Islet of Langerhans (tissue), 1 donor: ENCODE measurements at regions not wholly inside any gene's neighbourhood (a gene's known extent, or its start where the extent isn't known, plus 50 kb on each side); places are given as distances from the start of the nearest gene placed in this dataset.

ENCODE experiments used
- FAIRE-seq: peaks from one replicate; lab custom pipeline; 2011; peaks lifted over from hg19 to GRCh38; lab: Jason Lieb, UNC

- FAIRE-seq = no peak
Measured at GRCh38 chr22:22075382-22076163, 93.0 kb upstream of the TOP3B start.

GRCh38 chr22:22074634-22075381 lies 92.2 kb upstream of the TOP3B start:
- FAIRE-seq = no peak

DNA sequence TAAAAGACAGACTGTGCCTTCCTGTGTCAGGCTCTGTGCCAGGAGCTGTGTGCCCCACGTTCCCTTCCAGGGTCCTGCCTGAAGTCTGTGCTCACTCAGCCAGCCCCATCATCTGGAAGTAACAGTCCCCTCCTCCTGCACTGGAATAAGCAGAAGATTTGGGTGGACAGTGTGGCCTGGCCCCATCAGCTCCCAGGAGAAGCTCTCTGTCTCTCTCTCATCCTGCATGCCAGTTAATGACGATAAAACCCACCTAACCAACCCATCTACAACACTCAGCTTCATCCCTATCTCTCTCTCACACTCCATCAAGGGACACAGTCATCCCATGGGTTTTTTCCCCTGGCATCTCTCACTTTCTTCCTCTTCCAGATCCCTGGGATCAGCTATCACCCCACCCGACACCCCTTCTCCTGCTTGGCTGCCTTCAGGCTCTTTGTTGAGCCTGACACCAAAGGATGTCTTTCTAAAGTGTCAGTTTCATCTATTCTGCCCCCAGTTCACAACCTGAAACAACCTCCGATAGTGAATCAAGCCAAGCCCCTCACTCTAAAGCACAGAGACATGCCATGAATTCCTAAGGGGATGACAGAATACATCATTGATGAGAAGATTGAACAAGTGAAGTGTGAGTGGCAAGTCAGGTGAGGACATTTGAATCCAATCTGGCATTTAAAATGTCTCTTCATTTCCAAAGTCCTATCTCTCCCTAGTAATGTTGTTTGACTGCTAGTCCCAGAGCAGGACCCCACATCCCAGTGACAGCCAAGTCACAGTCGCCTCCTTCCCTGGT lies 91.4 kb upstream of the TOP3B start:
- FAIRE-seq = no peak

GRCh38 chr22:22072169-22072836 lies 89.7 kb upstream of the TOP3B start:
- no peak for FAIRE-seq

DNA sequence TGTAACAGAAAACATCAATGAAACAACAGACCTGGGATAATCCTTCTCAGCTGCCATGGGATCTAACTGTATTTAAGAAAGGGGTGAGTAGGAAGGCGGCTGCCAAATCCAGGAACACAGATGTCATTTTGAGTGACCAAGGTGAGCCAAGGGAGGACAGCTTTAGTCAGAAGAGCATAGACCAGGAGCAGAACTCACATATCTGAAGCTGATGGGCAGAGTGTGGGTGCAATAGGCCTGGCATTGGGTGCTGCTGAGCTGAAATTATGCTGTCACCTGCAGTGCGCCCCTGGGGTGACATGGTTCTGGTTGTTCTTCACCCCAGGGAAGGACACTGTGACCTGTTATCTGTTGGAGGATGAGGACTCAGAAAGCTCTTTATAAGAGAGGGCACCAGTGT lies 88.9 kb upstream of the TOP3B start:
- FAIRE-seq = no peak

DNA sequence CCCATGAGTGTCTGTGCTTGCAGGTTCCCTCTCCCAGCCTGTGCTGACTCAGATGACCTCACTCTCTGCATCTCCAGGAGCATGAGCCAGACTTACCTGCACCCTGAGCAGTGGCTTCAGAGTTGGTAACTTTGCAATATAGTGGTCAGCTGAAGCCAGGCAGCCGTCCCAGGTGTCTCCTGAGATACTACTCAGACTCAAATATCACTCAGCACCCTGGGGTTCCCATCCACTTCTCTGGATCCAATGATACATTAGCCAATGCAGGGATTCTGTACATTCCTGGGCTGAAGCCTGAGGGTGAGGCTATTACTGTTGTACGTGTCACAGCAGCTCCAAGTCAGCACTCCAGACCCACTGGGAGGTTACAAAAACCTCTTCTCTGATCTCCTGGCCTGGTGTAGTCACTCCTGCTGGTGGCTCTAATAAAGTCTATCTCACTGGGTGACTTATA lies 87.8 kb upstream of the TOP3B start:
- FAIRE-seq = no peak

DNA sequence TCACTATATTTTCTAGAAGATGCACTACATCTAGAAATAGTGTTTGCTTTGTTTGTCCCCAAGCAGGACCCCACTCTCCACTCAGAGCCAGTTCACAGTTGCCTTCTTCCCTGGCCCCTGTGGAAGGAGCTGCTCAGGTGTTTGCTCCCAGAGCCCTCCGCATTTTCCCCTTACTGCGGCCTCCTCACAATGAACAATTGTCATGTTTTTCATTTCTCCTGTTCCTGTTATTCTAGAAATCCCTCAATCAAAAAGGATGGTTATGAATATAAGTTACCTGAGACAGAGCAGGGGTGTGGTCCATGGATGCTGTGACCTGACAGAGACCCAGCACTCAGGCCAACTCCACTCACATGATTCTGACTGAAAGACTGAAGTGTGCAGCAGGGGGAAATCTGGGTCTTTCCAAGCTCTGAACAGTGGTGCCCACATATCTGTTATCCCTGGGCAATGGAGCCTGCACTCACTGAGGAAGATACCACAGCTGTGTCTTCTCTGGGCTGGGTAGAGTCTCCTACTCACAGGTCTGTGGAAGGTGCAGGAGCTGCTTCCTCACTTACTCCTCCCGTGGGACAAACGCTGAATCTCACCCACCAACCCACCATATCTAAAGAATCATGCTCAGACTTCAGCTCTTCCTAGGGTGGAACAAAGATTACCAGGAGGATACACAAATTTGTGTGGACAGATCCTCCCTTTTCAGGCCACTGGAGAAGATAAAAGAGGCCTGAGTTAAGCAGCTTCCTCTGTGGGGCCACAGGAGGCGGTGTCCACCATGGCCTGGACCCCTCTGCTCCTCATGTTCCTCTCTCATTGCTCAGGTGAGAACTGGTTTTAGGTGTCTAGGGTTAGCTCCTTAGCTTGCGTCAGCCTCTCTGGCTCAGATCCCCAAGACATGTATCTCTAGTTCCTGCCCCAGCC lies 87.1 kb upstream of the TOP3B start:
- FAIRE-seq = no peak

DNA sequence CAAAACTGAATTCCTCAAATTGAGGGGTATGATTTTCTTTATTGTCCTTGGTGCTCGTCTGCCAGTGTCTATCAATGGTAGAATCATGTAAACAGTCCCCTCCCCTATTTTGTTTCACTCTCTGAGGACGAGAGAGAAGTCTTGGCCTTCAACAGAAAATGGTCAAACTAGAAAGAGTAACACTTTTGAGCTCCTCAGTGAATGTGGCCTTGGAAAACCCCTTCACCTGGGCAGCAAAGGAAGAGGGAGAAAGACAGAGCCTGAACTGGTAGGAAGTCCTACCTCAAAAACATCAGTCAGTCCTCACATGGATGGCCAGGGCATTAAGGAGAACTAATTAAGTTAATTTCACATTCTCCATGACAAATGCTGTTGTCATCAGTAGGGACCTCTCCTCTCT lies 86.1 kb upstream of the TOP3B start:
- no peak for FAIRE-seq

- no peak for FAIRE-seq
Measured at GRCh38 chr22:22068025-22068424, 85.4 kb upstream of the TOP3B start.

DNA sequence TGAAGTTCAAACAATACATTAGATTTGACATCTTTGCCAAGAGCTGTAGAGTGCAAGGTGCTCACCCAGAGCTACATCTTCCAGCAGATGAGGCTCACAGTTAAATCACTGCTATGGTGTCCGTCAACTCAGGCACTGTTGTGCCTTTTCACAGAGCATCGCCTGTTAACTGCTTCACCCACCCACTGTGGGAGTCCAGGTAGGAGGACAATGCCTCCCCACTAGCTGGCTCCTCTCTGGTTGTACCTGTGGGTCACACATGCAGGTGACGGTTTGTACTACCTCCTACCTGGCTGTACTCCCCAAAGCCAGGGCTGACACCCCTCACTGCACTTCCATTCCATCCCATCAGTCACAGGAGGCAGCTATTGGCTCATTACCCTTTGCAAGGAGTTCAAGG lies 84.6 kb upstream of the TOP3B start:
- no peak for FAIRE-seq

DNA sequence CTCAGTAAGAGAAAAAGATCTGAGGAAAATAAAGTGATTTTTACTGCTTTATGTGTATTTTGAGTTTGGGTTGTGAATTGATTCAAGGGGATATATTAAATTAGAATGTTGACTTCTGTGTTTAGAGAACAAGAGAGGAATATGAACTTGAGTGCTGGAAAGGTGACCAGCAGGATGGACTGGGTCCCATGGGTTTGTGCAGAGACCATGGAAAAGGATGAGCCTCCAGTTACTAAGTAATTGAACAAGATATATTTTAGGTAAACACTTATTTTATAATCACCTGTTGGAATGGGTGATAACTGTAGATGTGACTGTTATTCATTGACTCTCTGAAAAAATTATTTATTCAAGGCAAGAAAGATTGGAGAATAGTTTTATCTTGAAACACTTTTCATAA lies 82.0 kb upstream of the TOP3B start:
- FAIRE-seq = no peak

GRCh38 chr22:22062306-22062793 lies 79.8 kb upstream of the TOP3B start:
- no peak for FAIRE-seq

- peak; percentile 13 for FAIRE-seq
Measured at GRCh38 chr22:22061085-22062077, 78.8 kb upstream of the TOP3B start.

DNA sequence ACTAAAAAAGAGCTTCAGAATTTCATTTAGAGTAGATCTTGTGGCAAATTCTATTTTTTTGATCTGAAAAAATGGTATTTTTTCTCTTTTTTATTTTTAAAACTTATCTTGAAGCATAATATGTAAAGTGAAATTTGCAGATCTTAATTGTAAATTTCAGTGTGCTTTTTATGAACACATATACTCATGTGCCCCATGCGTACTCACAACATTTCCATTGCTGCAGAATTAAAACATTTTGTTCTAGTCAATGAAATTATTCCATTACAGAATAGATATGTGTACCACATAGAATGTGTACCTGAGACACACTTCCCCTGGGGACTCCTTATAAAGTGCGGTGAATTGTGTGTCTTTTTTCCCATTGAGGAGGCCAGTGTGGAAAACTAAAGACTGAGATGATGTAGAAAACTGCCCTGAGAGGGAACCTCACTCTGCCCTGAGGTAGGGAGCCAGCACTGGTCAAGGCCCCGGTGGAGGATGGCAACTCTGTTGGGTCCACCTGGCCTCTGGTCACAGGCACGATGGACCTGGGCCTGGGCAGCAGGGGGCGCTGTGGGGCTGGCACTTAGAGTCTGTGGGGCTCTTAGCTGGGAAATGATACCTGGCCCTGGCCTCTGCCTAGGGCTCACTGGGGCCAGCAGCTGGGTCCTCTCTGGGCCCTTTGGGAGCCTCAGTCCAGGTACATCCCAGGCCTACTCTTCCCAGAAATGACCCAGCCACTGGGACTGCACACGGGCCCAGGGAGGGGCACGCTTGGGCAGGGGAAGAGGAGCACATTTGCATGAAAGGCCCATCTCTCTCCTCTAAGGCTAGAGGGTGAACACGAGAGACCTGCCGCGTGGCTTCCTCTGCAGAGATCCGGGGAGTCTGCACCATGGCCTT lies 77.9 kb upstream of the TOP3B start:
- no peak for FAIRE-seq

DNA sequence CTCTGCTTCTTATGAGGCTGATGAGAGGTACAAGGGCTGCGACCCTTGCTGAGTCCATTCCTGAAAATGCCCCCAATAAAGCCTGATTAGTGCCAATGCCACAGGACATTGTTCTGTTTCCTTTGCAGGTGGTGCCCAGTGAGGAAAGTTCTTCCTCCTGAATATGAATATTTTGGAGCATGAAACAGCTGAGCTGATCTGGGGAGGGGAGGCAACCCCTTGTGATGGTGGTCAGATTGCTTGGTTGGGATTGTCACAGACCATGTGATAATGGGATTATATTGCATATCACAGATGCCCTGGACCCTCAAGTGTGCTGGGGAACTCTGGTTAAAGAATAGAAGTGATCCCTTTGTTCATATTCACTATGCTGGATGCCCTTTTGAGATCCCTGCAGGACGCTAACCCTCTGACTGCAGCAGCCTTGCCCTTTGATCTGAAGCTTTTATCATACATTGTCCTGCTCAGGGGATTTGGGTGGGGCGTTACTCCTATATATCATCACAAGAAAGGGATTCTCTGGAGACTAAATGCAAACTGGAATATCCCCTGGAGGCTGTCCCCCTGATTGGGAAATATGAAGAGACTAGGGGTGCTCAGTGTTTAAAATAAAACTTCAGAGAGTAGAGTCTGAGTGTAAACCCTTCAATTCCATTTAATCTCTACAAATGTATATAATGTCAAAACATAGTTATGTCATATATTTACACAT lies 76.9 kb upstream of the TOP3B start:
- no peak for FAIRE-seq

GRCh38 chr22:22058633-22059290 lies 76.2 kb upstream of the TOP3B start:
- no peak for FAIRE-seq

GRCh38 chr22:22057617-22058378 lies 75.2 kb upstream of the TOP3B start:
- no peak for FAIRE-seq
